Stomach (tissue), 8 donors: ENCODE measurements at regions not wholly inside any gene's neighbourhood (a gene's known extent, or its start where the extent isn't known, plus 50 kb on each side); places are given as distances from the start of the nearest gene placed in this dataset.

Experiments
- DNase-seq, 2 donors: peaks; one replicate each; pipeline versions ENCODE4 v3.0.0 to v3.0.0-alpha.2; 2013 to 2019
- H3K27ac ChIP-seq, 5 donors: fragments of 200-600 bp in 4 of 5; sonication (generic) in 4 of 5; one replicate each; pipeline ENCODE4 v1.5.1; 2013 to 2019; ENCODE audit warnings: mild to moderate bottlenecking in 1 of 5, moderate library complexity in 1 of 5
- H3K27me3 ChIP-seq, 3 donors: fragments of 200-600 bp; sonication (generic); one replicate each; pipeline ENCODE4 v1.5.1; 2017 to 2019; ENCODE audit warnings: mixed run types in 1 of 3
- H3K36me3 ChIP-seq, 4 donors: fragments of 200-600 bp; sonication (generic); 1 replicate in 3 of 4; 2 replicates in 1 of 4; pipeline ENCODE4 v1.5.1; 2016 to 2019
- H3K4me1 ChIP-seq, 4 donors: fragments of 200-600 bp; sonication (generic); one replicate each; pipeline ENCODE4 v1.5.1; 2016 to 2019
- H3K4me3 ChIP-seq, 4 donors: fragments of 200-600 bp; sonication (generic) in 3 of 4; one replicate each; pipeline ENCODE4 v1.5.1; 2016 to 2019; ENCODE audit warnings: mild to moderate bottlenecking in 1 of 4
- H3K9me3 ChIP-seq, 4 donors: fragments of 200-600 bp; sonication (generic); one replicate each; pipeline ENCODE4 v1.5.1; 2016 to 2019
- CTCF ChIP-seq, 7 experiments: fragments of 450-650 bp in 4 of 7; fragments of 200-600 bp in 3 of 7; sonication (generic) in 3 of 7; IDR thresholded peaks; one replicate each; pipeline ENCODE4 v1.5.1; 2016 to 2019; ENCODE audit warnings: antibody characterized with exemption in 7 of 7, control low read depth in 2 of 7, mild to moderate bottlenecking in 1 of 7
- EP300 ChIP-seq: sonication (generic); formaldehyde crosslinking; IDR thresholded peaks from one replicate; pipeline ENCODE4 v1.6.1; 2017; ENCODE audit warnings: antibody characterized with exemption
- POLR2A ChIP-seq, 4 donors: fragments of 450-650 bp; IDR thresholded peaks; one replicate each; pipeline ENCODE4 v1.6.1; 2016; ENCODE audit warnings: antibody characterized with exemption in 4 of 4, control low read depth in 2 of 4, mild to moderate bottlenecking in 1 of 4, moderate library complexity in 1 of 4
- POLR2AphosphoS5 ChIP-seq, 3 donors: sonication (generic); formaldehyde crosslinking; IDR thresholded peaks; one replicate each; pipeline ENCODE4 v1.6.1; 2016; ENCODE audit warnings: antibody characterized with exemption in 3 of 3
- WGBS, 5 donors: extraction: QIAGEN DNeasy Blood & Tissue Kit in 3 of 5; methylation state at CpG; one replicate each; pipeline versions ENCODE4 v1.1.5 to v1.1.7; 2013 to 2018; 5-methylcytosine and 5-hydroxymethylcytosine counted together
- intact Hi-C: fragments of 100-400 bp; cut with DNase I; formaldehyde crosslinking; loops from one replicate; pipeline ENCODE4 v1.15.1; 2023; ENCODE audit warnings: low total_unique reads
- donor health status: healthy with polysubstance abuse.
- donor health status: Bipolar disorder and iron deficiency.
- donor health status: healthy.

GRCh38 chr13:72427757-72428528 lies 299.5 kb downstream of the MZT1 start:
- no peak for TF ChIP-seq CTCF (IDR thresholded peaks at IDR 0.05)
- TF ChIP-seq EP300 = no peak
- TF ChIP-seq POLR2AphosphoS5 (IDR thresholded peaks at IDR 0.05) = no peak
- TF ChIP-seq POLR2A (IDR thresholded peaks at IDR 0.05) = no peak
- no peak for DNase-seq
- no peaks in the 10 kb centered on the region for H3K9me3 ChIP-seq
- WGBS, 5 donors = 68 to 76% (median 73%) methylated on average over 7 of the region's 7 CpGs
- no peaks in the 10 kb centered on the region for H3K27me3 ChIP-seq
- intact Hi-C loops = no loop called here
- H3K4me3 ChIP-seq = no peak overlapping the region
- no peak overlapping the region for H3K27ac ChIP-seq
- H3K4me1 ChIP-seq = no peaks in the 10 kb centered on the region
- no peaks in the 10 kb centered on the region for H3K36me3 ChIP-seq

- H3K4me3 ChIP-seq = no peak overlapping the region
- no peaks in the 10 kb centered on the region for H3K27me3 ChIP-seq
- no peaks in the 10 kb centered on the region for H3K4me1 ChIP-seq
- TF ChIP-seq POLR2A (IDR thresholded peaks at IDR 0.05) = no peak
- TF ChIP-seq EP300 = no peak
- no peak for TF ChIP-seq POLR2AphosphoS5 (IDR thresholded peaks at IDR 0.05)
- TF ChIP-seq CTCF (IDR thresholded peaks at IDR 0.05) = no peak
- no peak for DNase-seq
- WGBS, 5 donors = 75 to 91% (median 87%) methylated on average over 2 of the region's 2 CpGs
- H3K36me3 ChIP-seq = no peaks in the 10 kb centered on the region
- intact Hi-C loops = no loop called here
- no peak overlapping the region for H3K27ac ChIP-seq
- no peaks in the 10 kb centered on the region for H3K9me3 ChIP-seq
Measured at GRCh38 chr13:72424059-72424458, 303.4 kb downstream of the MZT1 start.

- intact Hi-C loops = no loop called here
- Histone ChIP-seq H3K27ac (no peak overlapping the region), H3K4me3 (no peak overlapping the region), H3K4me1 (no peaks in the 10 kb centered on the region), H3K27me3 (no peaks in the 10 kb centered on the region), H3K36me3 (no peaks in the 10 kb centered on the region), H3K9me3 (no peaks in the 10 kb centered on the region)
- TF ChIP-seq POLR2AphosphoS5 (IDR thresholded peaks at IDR 0.05) = no peak
- no peak for TF ChIP-seq CTCF (IDR thresholded peaks at IDR 0.05)
- TF ChIP-seq POLR2A (IDR thresholded peaks at IDR 0.05) = no peak
- no peak for TF ChIP-seq EP300
- DNase-seq = no peak
- WGBS, 5 donors = 67 to 73% (median 68%) methylated on average over 3 of the region's 3 CpGs
Measured at GRCh38 chr13:72415817-72416216, 311.6 kb downstream of the MZT1 start.

- H3K27me3 ChIP-seq = no peaks in the 10 kb centered on the region
- no peak for TF ChIP-seq CTCF (IDR thresholded peaks at IDR 0.05)
- TF ChIP-seq POLR2A (IDR thresholded peaks at IDR 0.05) = no peak
- no peak for TF ChIP-seq POLR2AphosphoS5 (IDR thresholded peaks at IDR 0.05)
- no peak for TF ChIP-seq EP300
- no peaks in the 10 kb centered on the region for H3K9me3 ChIP-seq
- intact Hi-C loops = no loop called here
- H3K27ac ChIP-seq = no peak overlapping the region
- no peak for DNase-seq
- H3K4me1 ChIP-seq = no peaks in the 10 kb centered on the region
- H3K4me3 ChIP-seq = no peak overlapping the region
- H3K36me3 ChIP-seq = no peaks in the 10 kb centered on the region
- WGBS, 5 donors = 42 to 66% (median 60%) methylated on average over 2 of the region's 2 CpGs
Measured at GRCh38 chr13:72412481-72412880, 314.9 kb downstream of the MZT1 start.
